ENCODE measurements at regions not wholly inside any gene's neighbourhood (a gene's known extent, or its start where the extent isn't known, plus 50 kb on each side); places are given as distances from the start of the nearest gene placed in this dataset.

DNA sequence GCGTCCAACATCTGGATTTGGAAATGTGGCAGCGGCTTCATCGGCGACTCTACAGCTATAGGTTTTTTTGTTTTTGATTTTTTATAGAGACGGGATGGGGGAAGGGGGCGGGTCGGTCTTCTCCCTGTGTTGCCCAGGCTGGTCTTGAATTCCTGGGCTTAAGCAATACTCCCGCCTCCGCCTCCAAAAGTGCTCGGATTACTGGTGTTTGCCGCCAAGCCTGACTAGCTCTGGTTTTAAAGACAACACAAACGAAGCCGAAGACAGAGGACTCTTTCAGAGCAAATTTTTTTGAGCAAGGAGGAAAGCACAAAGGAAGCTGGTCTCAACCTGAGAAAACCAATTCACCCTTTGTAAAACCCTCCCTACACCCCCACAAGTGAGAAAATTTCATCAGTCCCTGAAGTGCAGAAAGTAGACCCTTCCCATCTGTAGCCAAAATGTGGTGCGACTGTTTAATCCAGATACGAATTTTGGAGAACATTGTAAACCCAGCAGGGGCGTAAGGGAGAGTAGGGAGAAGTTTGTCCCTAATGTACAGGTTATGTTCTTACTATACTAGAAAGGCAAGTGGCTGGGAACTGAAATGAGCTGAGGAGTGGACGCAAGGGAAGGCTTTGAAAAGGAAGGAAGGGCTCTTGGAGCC is 185.9 kb downstream of the TRIM27 start:
- TF ChIP-seq, protein P1, sequence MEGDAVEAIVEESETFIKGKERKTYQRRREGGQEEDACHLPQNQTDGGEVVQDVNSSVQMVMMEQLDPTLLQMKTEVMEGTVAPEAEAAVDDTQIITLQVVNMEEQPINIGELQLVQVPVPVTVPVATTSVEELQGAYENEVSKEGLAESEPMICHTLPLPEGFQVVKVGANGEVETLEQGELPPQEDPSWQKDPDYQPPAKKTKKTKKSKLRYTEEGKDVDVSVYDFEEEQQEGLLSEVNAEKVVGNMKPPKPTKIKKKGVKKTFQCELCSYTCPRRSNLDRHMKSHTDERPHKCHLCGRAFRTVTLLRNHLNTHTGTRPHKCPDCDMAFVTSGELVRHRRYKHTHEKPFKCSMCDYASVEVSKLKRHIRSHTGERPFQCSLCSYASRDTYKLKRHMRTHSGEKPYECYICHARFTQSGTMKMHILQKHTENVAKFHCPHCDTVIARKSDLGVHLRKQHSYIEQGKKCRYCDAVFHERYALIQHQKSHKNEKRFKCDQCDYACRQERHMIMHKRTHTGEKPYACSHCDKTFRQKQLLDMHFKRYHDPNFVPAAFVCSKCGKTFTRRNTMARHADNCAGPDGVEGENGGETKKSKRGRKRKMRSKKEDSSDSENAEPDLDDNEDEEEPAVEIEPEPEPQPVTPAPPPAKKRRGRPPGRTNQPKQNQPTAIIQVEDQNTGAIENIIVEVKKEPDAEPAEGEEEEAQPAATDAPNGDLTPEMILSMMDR (IDR thresholded peaks at IDR 0.05): no peak
- TF ChIP-seq POLR2A (IDR thresholded peaks at IDR 0.05) (no peak), POLR2AphosphoS5 (IDR thresholded peaks at IDR 0.05; ENCODE audit: insufficient read depth in 1 of 2, low read depth in 1 of 2) (no peak)
